Upper lobe of left lung (tissue), 6 donors: ENCODE measurements at regions not wholly inside any gene's neighbourhood (a gene's known extent, or its start where the extent isn't known, plus 50 kb on each side); places are given as distances from the start of the nearest gene placed in this dataset.
A peak's percentile ranks its signal among the peaks of the same experiment; 100 is the strongest.
"Not testable (repeated sequence)": the region's sequence is repeated elsewhere in the genome, so short reads cannot be mapped to it uniquely, and the experiment has no call there.

Experiments used
- ATAC-seq, 2 donors: fragments of 200-7000 bp; cut with Tn5 transposase; one replicate each; pipeline ENCODE4 v1.9.1; 2022; ENCODE audit warnings: mild to moderate bottlenecking in 2 of 2, moderate library complexity in 2 of 2; ENCODE audit not compliant: low FRiP score in 2 of 2
- DNase-seq, 2 donors: peaks; one replicate each; pipeline ENCODE4 v3.0.0-alpha.2; 2019 to 2020
- H3K27ac ChIP-seq, 4 donors: fragments of 200-600 bp; sonication (generic); one replicate each; pipeline ENCODE4 v1.5.1; 2016 to 2019
- H3K27me3 ChIP-seq, 4 donors: fragments of 200-600 bp; sonication (generic); one replicate each; pipeline ENCODE4 v1.5.1; 2017 to 2019
- H3K36me3 ChIP-seq, 4 donors: fragments of 200-600 bp; sonication (generic); one replicate each; pipeline ENCODE4 v1.5.1; 2016 to 2019
- H3K4me1 ChIP-seq, 4 donors: fragments of 200-600 bp; sonication (generic); one replicate each; pipeline ENCODE4 v1.5.1; 2018 to 2019
- H3K4me3 ChIP-seq, 4 donors: fragments of 200-600 bp; sonication (generic); one replicate each; pipeline ENCODE4 v1.5.1; 2017 to 2019; ENCODE audit warnings: mild to moderate bottlenecking in 2 of 4, moderate library complexity in 1 of 4
- H3K9me3 ChIP-seq, 4 donors: fragments of 200-600 bp; sonication (generic); one replicate each; pipeline ENCODE4 v1.5.1; 2018 to 2019
- CTCF ChIP-seq, 6 experiments: fragments of 450-650 bp in 4 of 6; fragments of 200-600 bp in 2 of 6; sonication (generic) in 2 of 6; IDR thresholded peaks; one replicate each; pipeline ENCODE4 v1.5.1; 2016 to 2019; ENCODE audit warnings: antibody characterized with exemption in 6 of 6
- EP300 ChIP-seq, 4 donors: sonication (generic); formaldehyde crosslinking; IDR thresholded peaks; one replicate each; pipeline ENCODE4 v1.5.1; 2017; ENCODE audit warnings: antibody characterized with exemption in 4 of 4, control low read depth in 2 of 4
- POLR2A ChIP-seq, 4 donors: fragments of 450-650 bp; IDR thresholded peaks; one replicate each; pipeline ENCODE4 v1.5.1; 2016 to 2017; ENCODE audit warnings: antibody characterized with exemption in 4 of 4, mild to moderate bottlenecking in 2 of 4
- POLR2AphosphoS5 ChIP-seq, 2 donors: sonication (generic); formaldehyde crosslinking; IDR thresholded peaks; one replicate each; pipeline ENCODE4 v1.5.1; 2017; ENCODE audit warnings: antibody characterized with exemption in 2 of 2
- WGBS, 2 donors: methylation state at CpG; one replicate each; pipeline ENCODE4 v1.1.5; 2017 to 2018; 5-methylcytosine and 5-hydroxymethylcytosine counted together
- donor health status: DM: no; HTN: no; CAD: no; lungs with moderate emphysema.
- donor health status: DM: no; HTN: yes; CAD: no; lungs with severe emphysema.

DNA sequence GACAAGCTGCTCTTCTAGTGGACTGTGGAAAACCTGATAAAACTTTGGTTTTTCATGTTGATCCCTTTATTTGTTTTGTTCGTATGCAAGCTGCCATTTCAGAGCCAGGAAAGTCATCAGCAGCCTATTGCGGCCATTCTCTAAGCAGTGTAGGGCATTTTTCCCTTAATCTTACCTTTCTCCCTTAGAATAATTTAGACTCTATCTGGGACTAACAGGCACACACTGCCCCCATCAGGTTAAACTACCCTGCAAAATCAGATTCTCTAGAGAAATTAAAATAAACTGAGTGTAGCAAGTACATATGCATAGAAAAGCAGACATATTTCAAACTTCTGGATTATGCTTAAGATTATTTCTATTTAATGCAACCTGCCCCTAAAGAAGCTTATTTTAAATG lies 347.5 kb downstream of the METTL4 start:
- no peaks in the 10 kb centered on the region for H3K36me3 ChIP-seq
- 33 to 52% methylated on average over 2 of the region's 2 CpGs for WGBS, 2 donors
- H3K9me3 ChIP-seq, result no peaks in the 10 kb centered on the region
- ATAC-seq (peak in 1 of 2 donors; percentile 80), DNase-seq (no peak)
- H3K27ac ChIP-seq, result no peak overlapping the region
- peak in 3 of 6 experiments; percentile 25 to 29 (median 27) for TF ChIP-seq CTCF (IDR thresholded peaks at IDR 0.05)
- no peak for TF ChIP-seq POLR2A (IDR thresholded peaks at IDR 0.05)
- H3K4me1 ChIP-seq, result peaks cover 0 to 5% (median 0%) of the 10 kb centered on the region in 4 donors
- H3K27me3 ChIP-seq, result no peaks in the 10 kb centered on the region
- H3K4me3 ChIP-seq, result peak overlapping the region in 1 of 4 donors; percentile 26

GRCh38 chr18:2236232-2236631 lies 335.1 kb downstream of the METTL4 start:
- WGBS, 2 donors, result 72 to 77% methylated on average over 2 of the region's 2 CpGs
- ATAC-seq (no peak), DNase-seq (no peak)
- H3K27ac ChIP-seq, result no peak overlapping the region
- no peaks in the 10 kb centered on the region for H3K9me3 ChIP-seq
- H3K4me3 ChIP-seq, result no peak overlapping the region
- TF ChIP-seq POLR2A (IDR thresholded peaks at IDR 0.05) (no peak), CTCF (IDR thresholded peaks at IDR 0.05) (no peak), POLR2AphosphoS5 (IDR thresholded peaks at IDR 0.05) (no peak), EP300 (IDR thresholded peaks at IDR 0.05) (no peak)
- no peaks in the 10 kb centered on the region for H3K4me1 ChIP-seq
- no peaks in the 10 kb centered on the region for H3K36me3 ChIP-seq
- H3K27me3 ChIP-seq, result no peaks in the 10 kb centered on the region

GRCh38 chr18:2237706-2238105 lies 333.6 kb downstream of the METTL4 start:
- WGBS, 2 donors, result 58 to 64% methylated on average over 7 of the region's 7 CpGs
- no peak overlapping the region for H3K4me3 ChIP-seq
- H3K27ac ChIP-seq, result no peak overlapping the region
- H3K36me3 ChIP-seq, result no peaks in the 10 kb centered on the region
- TF ChIP-seq EP300 (IDR thresholded peaks at IDR 0.05) (no peak), POLR2A (IDR thresholded peaks at IDR 0.05) (no peak), CTCF (IDR thresholded peaks at IDR 0.05) (no peak), POLR2AphosphoS5 (IDR thresholded peaks at IDR 0.05) (no peak)
- no peak for DNase-seq
- H3K4me1 ChIP-seq, result no peaks in the 10 kb centered on the region
- no peak for ATAC-seq
- no peaks in the 10 kb centered on the region for H3K9me3 ChIP-seq
- H3K27me3 ChIP-seq, result no peaks in the 10 kb centered on the region

DNA sequence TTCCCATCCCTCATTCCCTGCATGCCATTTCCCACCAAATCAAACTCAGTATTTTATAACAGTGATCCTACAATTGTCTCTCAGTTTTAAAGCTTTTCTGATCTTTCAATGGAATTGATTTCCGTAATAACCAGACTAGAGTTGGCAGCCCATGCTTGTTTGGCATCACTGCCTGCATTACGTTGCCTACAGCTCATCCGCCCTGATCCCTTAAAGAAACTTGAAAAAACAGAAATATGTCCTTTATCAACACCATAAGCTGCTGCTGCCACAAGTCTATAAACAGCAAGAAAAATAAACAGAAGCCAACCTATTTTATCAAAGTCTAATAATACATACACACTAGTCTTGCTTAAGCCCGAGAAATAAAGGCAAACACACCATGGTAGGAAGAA lies 331.0 kb downstream of the METTL4 start:
- H3K27ac ChIP-seq, result no peak overlapping the region
- ATAC-seq (no peak), DNase-seq (no peak)
- H3K9me3 ChIP-seq, result no peaks in the 10 kb centered on the region
- 70 to 75% methylated on average over 4 of the region's 4 CpGs for WGBS, 2 donors
- no peaks in the 10 kb centered on the region for H3K27me3 ChIP-seq
- H3K4me3 ChIP-seq, result no peak overlapping the region
- no peak for TF ChIP-seq POLR2AphosphoS5 (IDR thresholded peaks at IDR 0.05)
- no peak for TF ChIP-seq CTCF (IDR thresholded peaks at IDR 0.05)
- TF ChIP-seq POLR2A (IDR thresholded peaks at IDR 0.05), result no peak
- TF ChIP-seq EP300 (IDR thresholded peaks at IDR 0.05), result no peak
- no peaks in the 10 kb centered on the region for H3K36me3 ChIP-seq
- no peaks in the 10 kb centered on the region for H3K4me1 ChIP-seq

GRCh38 chr18:2244641-2245040 lies 326.7 kb downstream of the METTL4 start:
- no peaks in the 10 kb centered on the region for H3K4me1 ChIP-seq
- H3K4me3 ChIP-seq, result no peak overlapping the region
- no peaks in the 10 kb centered on the region for H3K27me3 ChIP-seq
- H3K9me3 ChIP-seq, result no peaks in the 10 kb centered on the region
- TF ChIP-seq POLR2A (IDR thresholded peaks at IDR 0.05) (no peak), EP300 (IDR thresholded peaks at IDR 0.05) (no peak), POLR2AphosphoS5 (IDR thresholded peaks at IDR 0.05) (no peak), CTCF (IDR thresholded peaks at IDR 0.05) (no peak)
- H3K27ac ChIP-seq, result no peak overlapping the region
- no peak for ATAC-seq
- no peaks in the 10 kb centered on the region for H3K36me3 ChIP-seq
- no peak for DNase-seq

GRCh38 chr18:2247101-2247500 lies 324.2 kb downstream of the METTL4 start:
- H3K4me3 ChIP-seq, ATAC-seq, H3K4me1 ChIP-seq, H3K9me3 ChIP-seq, H3K27ac ChIP-seq, H3K36me3 ChIP-seq, H3K27me3 ChIP-seq: not testable (repeated sequence)
- 93 to 97% methylated on average over 19 of the region's 19 CpGs for WGBS, 2 donors
- DNase-seq, result peak in 1 of 2 donors; percentile 11
